GM12891 (cell line): ENCODE measurements at regions not wholly inside any gene's neighbourhood (a gene's known extent, or its start where the extent isn't known, plus 50 kb on each side); places are given as distances from the start of the nearest gene placed in this dataset.

Experiments
- DNase-seq: peaks from one replicate; pipeline ENCODE4 v3.0.0; 2011; ENCODE audit warnings: low spot score; ENCODE audit not compliant: insufficient read length
- FAIRE-seq: peaks from 2 replicates; lab custom pipeline; 2011; peaks lifted over from hg19 to GRCh38; lab: Jason Lieb, UNC
- PAX5 ChIP-seq: IDR thresholded peaks from 2 replicates; pipeline ENCODE4 v1.6.1; 2011; ENCODE audit warnings: low read length, moderate library complexity, mild to moderate bottlenecking; ENCODE audit not compliant: insufficient read depth, severe bottlenecking
- POLR2A ChIP-seq: IDR thresholded peaks from 2 replicates; pipeline ENCODE4 v1.6.1; 2011; ENCODE audit warnings: low read depth, low read length, control low read depth
- POLR2AphosphoS5 ChIP-seq: IDR thresholded peaks from 2 replicates; pipeline ENCODE4 v1.6.1; 2011; ENCODE audit warnings: low read depth, low read length, control low read depth
- POU2F2 ChIP-seq: IDR thresholded peaks from 2 replicates; pipeline ENCODE4 v1.6.1; 2011; ENCODE audit warnings: low read depth, mild to moderate bottlenecking, control low read depth, low read length, moderate library complexity
- SPI1 ChIP-seq: IDR thresholded peaks from 2 replicates; pipeline ENCODE4 v1.6.1; 2011; ENCODE audit warnings: low read depth, low read length, control low read depth
- TAF1 ChIP-seq: IDR thresholded peaks from 2 replicates; pipeline ENCODE4 v1.6.1; 2011; ENCODE audit warnings: low read depth, low read length, control low read depth

DNA sequence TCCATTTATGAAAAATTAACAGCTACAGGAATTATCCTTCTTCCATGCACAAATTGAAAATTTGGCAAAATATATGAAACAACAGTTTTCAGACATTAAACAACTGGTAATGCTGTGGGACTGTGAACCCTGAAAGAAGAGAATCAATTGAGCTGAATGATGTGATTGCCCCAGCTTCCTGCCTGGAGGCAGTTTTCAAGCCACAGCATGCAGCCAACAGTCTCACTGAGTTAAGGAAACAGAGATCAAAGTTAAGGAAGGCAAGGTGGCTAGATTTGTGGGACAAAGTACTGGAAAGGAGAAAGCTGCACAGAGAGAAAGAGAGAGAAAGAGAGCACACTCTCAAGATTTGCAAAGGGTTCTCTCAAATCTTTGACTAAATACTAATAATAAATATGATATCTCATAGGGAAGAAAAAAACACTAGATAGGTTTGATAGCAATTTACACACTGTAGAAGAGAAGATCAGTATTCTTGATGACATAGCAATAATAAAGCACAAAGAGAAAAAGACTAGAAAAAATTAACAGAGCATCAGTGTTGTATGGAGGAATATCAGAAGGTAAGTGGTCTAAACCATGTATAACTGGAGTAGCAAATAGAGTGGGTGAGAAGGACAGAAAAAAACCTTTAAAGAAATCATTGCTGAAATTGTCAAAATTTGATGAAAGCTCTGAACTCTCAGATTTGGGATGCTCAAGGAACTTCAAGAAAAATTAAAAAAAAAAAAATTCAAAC lies 70.1 kb upstream of the CNKSR3 start:
- FAIRE-seq (no peak), DNase-seq (no peak)
- no peak for TF ChIP-seq POLR2A
- no peak for TF ChIP-seq POU2F2
- TF ChIP-seq TAF1: no peak
- no peak for TF ChIP-seq SPI1
- TF ChIP-seq PAX5: no peak
- no peak for TF ChIP-seq POLR2AphosphoS5

DNA sequence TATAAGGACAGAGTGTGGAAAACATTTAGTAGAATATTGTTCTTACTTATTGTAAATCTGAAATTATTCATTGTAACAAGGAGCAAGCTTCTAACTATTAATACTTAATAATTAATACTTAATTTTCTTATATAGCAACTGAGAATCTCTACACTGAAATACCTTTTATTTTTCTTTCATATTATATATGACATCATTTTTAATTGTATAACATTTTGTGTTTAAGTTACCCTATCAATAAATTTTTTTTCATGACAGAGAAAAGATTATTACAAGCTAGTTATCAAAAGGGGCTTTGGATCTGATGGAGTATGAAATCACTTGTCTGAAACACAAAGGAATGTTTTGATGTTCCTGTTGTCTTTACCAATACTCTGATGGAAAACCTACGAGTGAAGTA lies 72.2 kb upstream of the CNKSR3 start:
- DNase-seq (no peak), FAIRE-seq (no peak)
- TF ChIP-seq SPI1 (no peak), POU2F2 (no peak), POLR2AphosphoS5 (no peak), TAF1 (no peak), POLR2A (no peak), PAX5 (no peak)

DNA sequence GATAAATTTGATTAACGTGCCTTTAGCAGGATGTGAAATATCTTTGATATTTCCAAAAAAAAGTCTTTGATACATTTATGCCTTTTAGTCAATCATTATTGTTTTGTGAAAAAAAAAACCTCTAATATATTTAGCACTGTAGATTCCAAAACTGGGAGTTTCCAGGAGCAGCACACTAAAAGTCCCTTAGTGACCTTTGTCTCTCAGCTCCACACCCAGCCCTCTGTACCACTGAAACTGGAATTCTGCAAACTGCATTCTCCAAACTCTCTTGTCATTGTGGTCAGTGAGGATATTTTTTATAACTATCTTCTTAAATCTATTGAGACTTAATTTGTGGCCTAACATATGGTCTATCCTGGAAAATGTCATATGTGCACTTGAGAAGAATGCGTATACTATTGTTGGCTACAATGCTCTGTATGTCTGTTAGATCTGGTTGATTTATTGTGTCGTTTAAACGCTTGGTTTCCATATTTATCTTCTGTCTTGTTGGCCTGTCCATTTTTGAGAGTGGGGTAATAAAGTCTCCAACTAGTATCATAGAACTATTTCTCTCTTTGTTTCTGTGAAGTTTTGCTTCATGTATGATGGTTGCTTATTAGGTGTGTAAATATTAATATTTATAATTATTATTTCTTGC lies 73.2 kb upstream of the CNKSR3 start:
- FAIRE-seq (no peak), DNase-seq (no peak)
- no peak for TF ChIP-seq PAX5
- no peak for TF ChIP-seq POU2F2
- no peak for TF ChIP-seq SPI1
- TF ChIP-seq TAF1: no peak
- TF ChIP-seq POLR2A: no peak

- DNase-seq (no peak), FAIRE-seq (peak; percentile 41)
- no peak for TF ChIP-seq TAF1
- no peak for TF ChIP-seq PAX5
- no peak for TF ChIP-seq SPI1
- TF ChIP-seq POLR2AphosphoS5: no peak
- TF ChIP-seq POU2F2: no peak
- no peak for TF ChIP-seq POLR2A
Observed at GRCh38 chr6:154590756-154591155, 80.3 kb upstream of the CNKSR3 start.

- TF ChIP-seq POLR2AphosphoS5 (no peak), TAF1 (no peak), POU2F2 (no peak), SPI1 (no peak), PAX5 (no peak), POLR2A (no peak)
- FAIRE-seq (no peak), DNase-seq (no peak)
Observed at GRCh38 chr6:154591234-154591633, 80.7 kb upstream of the CNKSR3 start.

- DNase-seq: no peak
- no peak for FAIRE-seq
- TF ChIP-seq POLR2A: no peak
- TF ChIP-seq POLR2AphosphoS5: no peak
- no peak for TF ChIP-seq SPI1
- no peak for TF ChIP-seq PAX5
- no peak for TF ChIP-seq POU2F2
- TF ChIP-seq TAF1: no peak
Observed at GRCh38 chr6:154592199-154592860, 81.8 kb upstream of the CNKSR3 start.

GRCh38 chr6:154593122-154593521 lies 82.6 kb upstream of the CNKSR3 start:
- no peak for DNase-seq
- no peak for TF ChIP-seq PAX5
- no peak for TF ChIP-seq POLR2AphosphoS5
- no peak for TF ChIP-seq POLR2A
- TF ChIP-seq SPI1: no peak
- no peak for TF ChIP-seq POU2F2
- TF ChIP-seq TAF1: no peak
- FAIRE-seq: no peak

DNA sequence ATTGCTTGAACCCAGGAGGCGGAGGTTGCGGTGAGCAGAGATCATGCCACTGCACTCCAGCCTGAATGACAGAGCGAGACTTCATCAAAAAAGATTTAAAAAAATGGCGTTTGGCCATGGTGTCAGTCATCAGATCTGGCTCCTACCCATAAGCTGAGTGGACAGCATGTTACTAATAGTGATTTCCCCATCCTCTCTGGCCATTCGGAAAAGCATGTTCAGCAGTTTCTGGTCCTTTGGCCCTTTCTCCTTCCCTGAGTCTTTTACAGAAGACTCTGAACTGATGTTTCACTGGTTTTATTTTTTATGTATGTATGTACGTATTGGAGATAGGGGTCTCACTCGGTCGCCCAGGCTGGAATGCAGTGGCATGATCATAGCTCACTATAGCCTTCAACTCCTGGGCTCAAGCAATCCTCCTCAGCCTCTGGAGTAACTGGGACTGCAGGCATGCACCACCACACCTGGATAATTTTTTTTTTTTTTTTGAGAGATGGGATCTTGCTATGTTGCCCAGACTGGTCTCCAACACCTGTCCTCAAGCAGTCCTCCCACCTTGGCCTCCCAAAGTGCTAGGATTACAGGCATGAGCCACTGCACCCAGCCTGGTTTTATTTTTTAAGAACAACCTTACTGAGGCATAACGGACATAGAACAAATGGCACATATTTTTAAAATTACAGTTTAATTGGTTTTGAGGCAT lies 84.2 kb upstream of the CNKSR3 start:
- FAIRE-seq (no peak), DNase-seq (no peak)
- no peak for TF ChIP-seq PAX5
- no peak for TF ChIP-seq POLR2AphosphoS5
- no peak for TF ChIP-seq POU2F2
- TF ChIP-seq SPI1: no peak
- no peak for TF ChIP-seq POLR2A
- TF ChIP-seq TAF1: no peak

DNA sequence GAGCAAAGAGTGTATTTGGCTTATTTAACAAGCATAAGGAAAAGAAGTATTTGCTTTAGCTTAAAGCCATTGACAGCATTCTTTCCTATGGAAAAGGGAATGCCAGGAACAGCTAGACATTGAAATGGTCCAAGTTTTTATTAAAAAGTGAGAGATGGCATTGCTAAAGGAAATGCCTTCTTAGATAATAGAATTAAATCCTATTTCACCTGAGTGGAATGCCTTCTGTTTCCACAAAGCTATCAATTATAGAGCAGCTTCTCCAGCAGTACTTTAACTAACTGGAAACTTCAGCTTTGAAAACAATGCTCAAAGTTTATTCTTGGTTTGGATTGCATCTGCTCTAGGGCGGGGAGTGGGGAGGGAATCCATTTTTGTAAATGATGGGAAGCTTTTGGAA lies 85.1 kb upstream of the CNKSR3 start:
- FAIRE-seq (no peak), DNase-seq (no peak)
- TF ChIP-seq SPI1 (no peak), POLR2AphosphoS5 (no peak), POU2F2 (no peak), POLR2A (no peak), PAX5 (no peak), TAF1 (no peak)
